ENCODE measurements at regions not wholly inside any gene's neighbourhood (a gene's known extent, or its start where the extent isn't known, plus 50 kb on each side); places are given as distances from the start of the nearest gene placed in this dataset.
"Not testable (repeated sequence)": the region's sequence is repeated elsewhere in the genome, so short reads cannot be mapped to it uniquely, and the experiment has no call there.

DNA sequence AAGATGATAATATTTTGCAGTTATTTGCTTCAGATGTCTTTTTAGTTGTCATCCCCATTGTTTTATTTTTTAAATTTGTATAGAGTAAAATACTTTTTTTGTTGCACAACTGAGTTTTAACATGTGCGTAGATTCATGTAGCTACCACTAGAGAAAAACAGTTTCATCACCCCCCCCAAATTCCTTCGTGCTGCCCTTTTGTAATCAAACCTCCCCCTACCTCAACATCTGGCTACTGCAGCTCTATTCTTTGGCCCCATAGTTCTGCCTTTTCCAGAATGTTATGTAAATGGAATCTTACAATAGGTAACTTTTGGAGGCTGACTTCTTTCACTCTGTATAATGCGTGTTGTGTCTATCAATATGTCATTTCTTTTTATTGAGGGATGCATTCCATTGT lies 232.0 kb upstream of the RASGRP1 start:
- H3K36me3 Mint-ChIP-seq: peaks cover 3% of the 10 kb centered on the region; the same call in 1 of the 2 replicates
- no peaks in the 10 kb centered on the region; the same call in 1 of the 2 replicates for H3K27me3 Mint-ChIP-seq (ENCODE audit: low read depth)
- DNase-seq (ENCODE audit: low spot score) (no peak), ATAC-seq (peak; percentile 39; the same call in 1 of the 2 replicates)
- no peak overlapping the region for H3K27ac Mint-ChIP-seq
- no peak overlapping the region for H3K4me3 Mint-ChIP-seq
- peaks cover 14% of the 10 kb centered on the region for H3K4me1 Mint-ChIP-seq
- ChIA-PET CTCF (interaction anchor here (0.6 kb wide), 2 partner anchors 12 to 784 kb away, joined by 3 read pairs; partner anchors contain the start of gene THBS1), POLR2A (no interaction called here)
- H3K9me3 Mint-ChIP-seq: peaks cover 17% of the 10 kb centered on the region
- TF ChIP-seq, protein P1, sequence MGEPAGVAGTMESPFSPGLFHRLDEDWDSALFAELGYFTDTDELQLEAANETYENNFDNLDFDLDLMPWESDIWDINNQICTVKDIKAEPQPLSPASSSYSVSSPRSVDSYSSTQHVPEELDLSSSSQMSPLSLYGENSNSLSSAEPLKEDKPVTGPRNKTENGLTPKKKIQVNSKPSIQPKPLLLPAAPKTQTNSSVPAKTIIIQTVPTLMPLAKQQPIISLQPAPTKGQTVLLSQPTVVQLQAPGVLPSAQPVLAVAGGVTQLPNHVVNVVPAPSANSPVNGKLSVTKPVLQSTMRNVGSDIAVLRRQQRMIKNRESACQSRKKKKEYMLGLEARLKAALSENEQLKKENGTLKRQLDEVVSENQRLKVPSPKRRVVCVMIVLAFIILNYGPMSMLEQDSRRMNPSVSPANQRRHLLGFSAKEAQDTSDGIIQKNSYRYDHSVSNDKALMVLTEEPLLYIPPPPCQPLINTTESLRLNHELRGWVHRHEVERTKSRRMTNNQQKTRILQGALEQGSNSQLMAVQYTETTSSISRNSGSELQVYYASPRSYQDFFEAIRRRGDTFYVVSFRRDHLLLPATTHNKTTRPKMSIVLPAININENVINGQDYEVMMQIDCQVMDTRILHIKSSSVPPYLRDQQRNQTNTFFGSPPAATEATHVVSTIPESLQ (CRISPR knock-in tag; IDR thresholded peaks at IDR 0.05): no peak
- TF ChIP-seq, protein P2, sequence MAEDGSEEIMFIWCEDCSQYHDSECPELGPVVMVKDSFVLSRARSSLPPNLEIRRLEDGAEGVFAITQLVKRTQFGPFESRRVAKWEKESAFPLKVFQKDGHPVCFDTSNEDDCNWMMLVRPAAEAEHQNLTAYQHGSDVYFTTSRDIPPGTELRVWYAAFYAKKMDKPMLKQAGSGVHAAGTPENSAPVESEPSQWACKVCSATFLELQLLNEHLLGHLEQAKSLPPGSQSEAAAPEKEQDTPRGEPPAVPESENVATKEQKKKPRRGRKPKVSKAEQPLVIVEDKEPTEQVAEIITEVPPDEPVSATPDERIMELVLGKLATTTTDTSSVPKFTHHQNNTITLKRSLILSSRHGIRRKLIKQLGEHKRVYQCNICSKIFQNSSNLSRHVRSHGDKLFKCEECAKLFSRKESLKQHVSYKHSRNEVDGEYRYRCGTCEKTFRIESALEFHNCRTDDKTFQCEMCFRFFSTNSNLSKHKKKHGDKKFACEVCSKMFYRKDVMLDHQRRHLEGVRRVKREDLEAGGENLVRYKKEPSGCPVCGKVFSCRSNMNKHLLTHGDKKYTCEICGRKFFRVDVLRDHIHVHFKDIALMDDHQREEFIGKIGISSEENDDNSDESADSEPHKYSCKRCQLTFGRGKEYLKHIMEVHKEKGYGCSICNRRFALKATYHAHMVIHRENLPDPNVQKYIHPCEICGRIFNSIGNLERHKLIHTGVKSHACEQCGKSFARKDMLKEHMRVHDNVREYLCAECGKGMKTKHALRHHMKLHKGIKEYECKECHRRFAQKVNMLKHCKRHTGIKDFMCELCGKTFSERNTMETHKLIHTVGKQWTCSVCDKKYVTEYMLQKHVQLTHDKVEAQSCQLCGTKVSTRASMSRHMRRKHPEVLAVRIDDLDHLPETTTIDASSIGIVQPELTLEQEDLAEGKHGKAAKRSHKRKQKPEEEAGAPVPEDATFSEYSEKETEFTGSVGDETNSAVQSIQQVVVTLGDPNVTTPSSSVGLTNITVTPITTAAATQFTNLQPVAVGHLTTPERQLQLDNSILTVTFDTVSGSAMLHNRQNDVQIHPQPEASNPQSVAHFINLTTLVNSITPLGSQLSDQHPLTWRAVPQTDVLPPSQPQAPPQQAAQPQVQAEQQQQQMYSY (CRISPR knock-in tag; IDR thresholded peaks at IDR 0.05): no peak
- TF ChIP-seq FOXP1 (CRISPR knock-in tag; IDR thresholded peaks at IDR 0.05; ENCODE audit: borderline replicate concordance) (no peak), JAZF1 (CRISPR knock-in tag; IDR thresholded peaks at IDR 0.05) (no peak)

DNA sequence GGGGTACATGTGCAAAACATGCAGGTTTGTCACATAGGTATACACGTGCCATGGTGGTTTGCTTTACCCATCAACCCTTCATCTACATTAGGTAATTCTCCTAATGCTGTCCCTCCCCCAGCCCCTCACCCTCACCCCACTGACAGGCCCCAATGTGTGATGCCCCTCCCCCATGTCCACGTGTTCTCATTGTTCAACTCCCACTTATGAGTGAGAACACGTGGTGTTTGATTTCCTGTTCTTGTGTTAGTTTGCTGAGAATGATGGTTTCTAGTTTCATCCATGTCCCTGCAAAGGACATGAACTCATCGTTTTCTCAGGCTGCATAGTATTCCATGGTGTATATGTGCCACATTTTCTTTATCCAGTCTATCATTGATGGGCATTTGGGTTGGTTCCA lies 232.9 kb upstream of the RASGRP1 start:
- DNase-seq (ENCODE audit: low spot score); POLR2A ChIA-PET; CTCF ChIA-PET; H3K27me3 Mint-ChIP-seq (ENCODE audit: low read depth); H3K27ac Mint-ChIP-seq; H3K4me3 Mint-ChIP-seq; ATAC-seq; H3K36me3 Mint-ChIP-seq: not testable (repeated sequence)
- Mint-ChIP-seq H3K9me3 (peaks cover 17% of the 10 kb centered on the region), H3K4me1 (peaks cover 14% of the 10 kb centered on the region)

DNA sequence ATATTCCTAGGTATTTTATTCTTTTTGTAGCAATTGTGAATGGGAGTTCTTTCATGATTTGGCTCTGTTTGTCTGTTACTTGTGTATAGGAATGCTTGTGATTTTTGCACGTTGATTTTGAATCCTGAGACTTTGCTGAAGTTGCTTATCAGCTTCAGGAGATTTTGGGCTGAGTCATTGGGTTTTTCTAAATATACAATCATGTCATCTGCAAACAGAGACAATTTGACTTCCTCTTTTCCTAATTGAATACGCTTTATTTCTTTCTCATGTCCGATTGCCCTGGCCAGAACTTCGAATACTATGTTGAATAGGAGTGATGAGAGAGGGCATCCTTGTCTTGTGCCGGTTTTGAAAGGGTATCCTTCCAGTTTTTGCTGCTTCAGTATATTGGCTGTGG lies 234.6 kb upstream of the RASGRP1 start:
- H3K9me3 Mint-ChIP-seq: peaks cover 17% of the 10 kb centered on the region
- H3K4me1 Mint-ChIP-seq; H3K27ac Mint-ChIP-seq; POLR2A ChIA-PET; H3K4me3 Mint-ChIP-seq; DNase-seq (ENCODE audit: low spot score); CTCF ChIA-PET; H3K36me3 Mint-ChIP-seq; H3K27me3 Mint-ChIP-seq (ENCODE audit: low read depth); ATAC-seq: not testable (repeated sequence)

DNA sequence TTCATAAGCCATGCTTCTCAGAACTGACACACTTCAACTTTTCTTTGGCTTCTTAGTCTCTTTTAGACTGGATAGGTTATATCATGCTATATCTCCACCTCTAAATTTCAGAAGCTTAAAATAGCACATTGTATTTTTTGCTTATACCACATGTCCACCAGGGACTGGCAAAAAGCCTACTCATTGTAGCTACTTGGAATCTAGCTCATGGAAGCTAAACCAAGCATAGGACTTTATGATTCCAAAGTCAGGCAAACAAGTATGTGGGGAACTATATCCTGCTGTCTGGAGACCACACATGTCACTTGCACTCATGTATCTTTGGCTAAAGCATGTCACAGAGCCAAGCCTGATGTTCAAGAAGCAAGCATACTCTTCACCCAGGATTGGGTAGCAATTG lies 245.0 kb upstream of the RASGRP1 start:
- Mint-ChIP-seq H3K4me1 (no peaks in the 10 kb centered on the region), H3K36me3 (no peaks in the 10 kb centered on the region), H3K27me3 (ENCODE audit: low read depth) (no peaks in the 10 kb centered on the region), H3K9me3 (peaks cover 7% of the 10 kb centered on the region), H3K27ac (no peak overlapping the region), H3K4me3 (no peak overlapping the region)
- ChIA-PET CTCF (no interaction called here), POLR2A (no interaction called here)
- ATAC-seq (no peak), DNase-seq (ENCODE audit: low spot score) (no peak)
- TF ChIP-seq IRF2 (CRISPR knock-in tag; IDR thresholded peaks at IDR 0.05; ENCODE audit: borderline replicate concordance, low read depth): no peak
- no peak for TF ChIP-seq ZNF219 (CRISPR knock-in tag; IDR thresholded peaks at IDR 0.05; ENCODE audit: borderline replicate concordance)
- TF ChIP-seq, protein P3, sequence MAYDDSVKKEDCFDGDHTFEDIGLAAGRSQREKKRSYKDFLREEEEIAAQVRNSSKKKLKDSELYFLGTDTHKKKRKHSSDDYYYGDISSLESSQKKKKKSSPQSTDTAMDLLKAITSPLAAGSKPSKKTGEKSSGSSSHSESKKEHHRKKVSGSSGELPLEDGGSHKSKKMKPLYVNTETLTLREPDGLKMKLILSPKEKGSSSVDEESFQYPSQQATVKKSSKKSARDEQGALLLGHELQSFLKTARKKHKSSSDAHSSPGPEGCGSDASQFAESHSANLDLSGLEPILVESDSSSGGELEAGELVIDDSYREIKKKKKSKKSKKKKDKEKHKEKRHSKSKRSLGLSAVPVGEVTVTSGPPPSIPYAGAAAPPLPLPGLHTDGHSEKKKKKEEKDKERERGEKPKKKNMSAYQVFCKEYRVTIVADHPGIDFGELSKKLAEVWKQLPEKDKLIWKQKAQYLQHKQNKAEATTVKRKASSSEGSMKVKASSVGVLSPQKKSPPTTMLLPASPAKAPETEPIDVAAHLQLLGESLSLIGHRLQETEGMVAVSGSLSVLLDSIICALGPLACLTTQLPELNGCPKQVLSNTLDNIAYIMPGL (CRISPR knock-in tag; IDR thresholded peaks at IDR 0.05): no peak
- no peak for TF ChIP-seq JUN (CRISPR knock-in tag; IDR thresholded peaks at IDR 0.05)
- TF ChIP-seq, protein P4, sequence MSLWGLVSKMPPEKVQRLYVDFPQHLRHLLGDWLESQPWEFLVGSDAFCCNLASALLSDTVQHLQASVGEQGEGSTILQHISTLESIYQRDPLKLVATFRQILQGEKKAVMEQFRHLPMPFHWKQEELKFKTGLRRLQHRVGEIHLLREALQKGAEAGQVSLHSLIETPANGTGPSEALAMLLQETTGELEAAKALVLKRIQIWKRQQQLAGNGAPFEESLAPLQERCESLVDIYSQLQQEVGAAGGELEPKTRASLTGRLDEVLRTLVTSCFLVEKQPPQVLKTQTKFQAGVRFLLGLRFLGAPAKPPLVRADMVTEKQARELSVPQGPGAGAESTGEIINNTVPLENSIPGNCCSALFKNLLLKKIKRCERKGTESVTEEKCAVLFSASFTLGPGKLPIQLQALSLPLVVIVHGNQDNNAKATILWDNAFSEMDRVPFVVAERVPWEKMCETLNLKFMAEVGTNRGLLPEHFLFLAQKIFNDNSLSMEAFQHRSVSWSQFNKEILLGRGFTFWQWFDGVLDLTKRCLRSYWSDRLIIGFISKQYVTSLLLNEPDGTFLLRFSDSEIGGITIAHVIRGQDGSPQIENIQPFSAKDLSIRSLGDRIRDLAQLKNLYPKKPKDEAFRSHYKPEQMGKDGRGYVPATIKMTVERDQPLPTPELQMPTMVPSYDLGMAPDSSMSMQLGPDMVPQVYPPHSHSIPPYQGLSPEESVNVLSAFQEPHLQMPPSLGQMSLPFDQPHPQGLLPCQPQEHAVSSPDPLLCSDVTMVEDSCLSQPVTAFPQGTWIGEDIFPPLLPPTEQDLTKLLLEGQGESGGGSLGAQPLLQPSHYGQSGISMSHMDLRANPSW (CRISPR knock-in tag; conservative IDR thresholded peaks at IDR 0.05; ENCODE audit: low read depth): no peak
- TF ChIP-seq, protein P5, sequence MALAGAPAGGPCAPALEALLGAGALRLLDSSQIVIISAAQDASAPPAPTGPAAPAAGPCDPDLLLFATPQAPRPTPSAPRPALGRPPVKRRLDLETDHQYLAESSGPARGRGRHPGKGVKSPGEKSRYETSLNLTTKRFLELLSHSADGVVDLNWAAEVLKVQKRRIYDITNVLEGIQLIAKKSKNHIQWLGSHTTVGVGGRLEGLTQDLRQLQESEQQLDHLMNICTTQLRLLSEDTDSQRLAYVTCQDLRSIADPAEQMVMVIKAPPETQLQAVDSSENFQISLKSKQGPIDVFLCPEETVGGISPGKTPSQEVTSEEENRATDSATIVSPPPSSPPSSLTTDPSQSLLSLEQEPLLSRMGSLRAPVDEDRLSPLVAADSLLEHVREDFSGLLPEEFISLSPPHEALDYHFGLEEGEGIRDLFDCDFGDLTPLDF (CRISPR knock-in tag; IDR thresholded peaks at IDR 0.05): no peak
- TF ChIP-seq NFYB (CRISPR knock-in tag; conservative IDR thresholded peaks at IDR 0.05; ENCODE audit: low read depth): no peak
- no peak for TF ChIP-seq TCF7 (CRISPR knock-in tag; IDR thresholded peaks at IDR 0.05; ENCODE audit: low read depth)
- TF ChIP-seq CREB1 (CRISPR knock-in tag; IDR thresholded peaks at IDR 0.05): no peak
- TF ChIP-seq, protein P6, sequence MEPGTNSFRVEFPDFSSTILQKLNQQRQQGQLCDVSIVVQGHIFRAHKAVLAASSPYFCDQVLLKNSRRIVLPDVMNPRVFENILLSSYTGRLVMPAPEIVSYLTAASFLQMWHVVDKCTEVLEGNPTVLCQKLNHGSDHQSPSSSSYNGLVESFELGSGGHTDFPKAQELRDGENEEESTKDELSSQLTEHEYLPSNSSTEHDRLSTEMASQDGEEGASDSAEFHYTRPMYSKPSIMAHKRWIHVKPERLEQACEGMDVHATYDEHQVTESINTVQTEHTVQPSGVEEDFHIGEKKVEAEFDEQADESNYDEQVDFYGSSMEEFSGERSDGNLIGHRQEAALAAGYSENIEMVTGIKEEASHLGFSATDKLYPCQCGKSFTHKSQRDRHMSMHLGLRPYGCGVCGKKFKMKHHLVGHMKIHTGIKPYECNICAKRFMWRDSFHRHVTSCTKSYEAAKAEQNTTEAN (CRISPR knock-in tag; IDR thresholded peaks at IDR 0.05): no peak
- TF ChIP-seq JAZF1 (CRISPR knock-in tag; IDR thresholded peaks at IDR 0.05): no peak
- TF ChIP-seq, protein P7, sequence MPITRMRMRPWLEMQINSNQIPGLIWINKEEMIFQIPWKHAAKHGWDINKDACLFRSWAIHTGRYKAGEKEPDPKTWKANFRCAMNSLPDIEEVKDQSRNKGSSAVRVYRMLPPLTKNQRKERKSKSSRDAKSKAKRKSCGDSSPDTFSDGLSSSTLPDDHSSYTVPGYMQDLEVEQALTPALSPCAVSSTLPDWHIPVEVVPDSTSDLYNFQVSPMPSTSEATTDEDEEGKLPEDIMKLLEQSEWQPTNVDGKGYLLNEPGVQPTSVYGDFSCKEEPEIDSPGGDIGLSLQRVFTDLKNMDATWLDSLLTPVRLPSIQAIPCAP (CRISPR knock-in tag; IDR thresholded peaks at IDR 0.05): no peak
